Common myeloid progenitor, CD34-positive (primary cell): ENCODE measurements at regions not wholly inside any gene's neighbourhood (a gene's known extent, or its start where the extent isn't known, plus 50 kb on each side); places are given as distances from the start of the nearest gene placed in this dataset.
"Not testable (repeated sequence)": the region's sequence is repeated elsewhere in the genome, so short reads cannot be mapped to it uniquely, and the experiment has no call there.

Experiments used
- CTCF ChIA-PET: fragments of 350-600 bp; sonication (Branson Sonifier 250); formaldehyde crosslinking; loops from one replicate; lab custom pipeline; 2021; ENCODE audit warnings: antibody characterized with exemption; lab: Charles Lee
- POLR2A ChIA-PET: fragments of 350-600 bp; sonication (Branson Sonifier 250); formaldehyde crosslinking; loops from one replicate; lab custom pipeline; 2021; ENCODE audit warnings: antibody characterized with exemption; lab: Charles Lee
- DNase-seq, 3 donors: peaks; one replicate each; pipeline versions ENCODE4 v3.0.0 to v3.0.0-alpha.2; 2013
- H3K27ac ChIP-seq, 2 experiments: 1 replicate in 1 of 2; 2 replicates in 1 of 2; pipeline ENCODE4 v1.7.0; 2013; ENCODE audit warnings: inconsistent platforms in 2 of 2, low read length in 2 of 2, mild to moderate bottlenecking in 2 of 2, low read depth in 1 of 2, moderate library complexity in 1 of 2; ENCODE audit not compliant: severe bottlenecking in 2 of 2, insufficient read depth in 1 of 2, poor library complexity in 1 of 2
- H3K27me3 ChIP-seq, 5 experiments: replicated peaks in 2 of 5; 1 replicate in 3 of 5; 2 replicates in 2 of 5; pipeline versions ENCODE4 v1.6.1 to v1.7.0; 2013; ENCODE audit warnings: low read length in 4 of 5, mild to moderate bottlenecking in 2 of 5, moderate library complexity in 2 of 5, inconsistent platforms in 1 of 5; ENCODE audit not compliant: insufficient read depth in 5 of 5, control insufficient read depth in 4 of 5
- H3K36me3 ChIP-seq, 4 experiments: 1 replicate in 2 of 4; 2 replicates in 2 of 4; pipeline versions ENCODE4 v1.6.1 to v1.7.0; 2013; ENCODE audit warnings: low read length in 3 of 4, control low read depth in 1 of 4, mild to moderate bottlenecking in 1 of 4; ENCODE audit not compliant: control insufficient read depth in 4 of 4, insufficient read depth in 4 of 4
- H3K4me1 ChIP-seq, 4 experiments: 1 replicate in 3 of 4; 2 replicates in 1 of 4; pipeline versions ENCODE4 v1.6.1 to v1.7.1; 2013; ENCODE audit warnings: low read length in 3 of 4, mild to moderate bottlenecking in 3 of 4, control low read depth in 1 of 4, inconsistent platforms in 1 of 4, moderate library complexity in 1 of 4; ENCODE audit not compliant: control insufficient read depth in 4 of 4, insufficient read depth in 4 of 4; ENCODE audit errors: control extremely low read depth in 1 of 4
- H3K4me3 ChIP-seq, 7 experiments: 1 replicate in 4 of 7; 2 replicates in 3 of 7; pipeline versions ENCODE4 v1.5.1 to v1.7.0; 2013; ENCODE audit warnings: mild to moderate bottlenecking in 7 of 7, low read length in 6 of 7, moderate library complexity in 6 of 7, inconsistent platforms in 2 of 7, low read depth in 2 of 7, control low read depth in 1 of 7; ENCODE audit not compliant: insufficient read depth in 4 of 7, control insufficient read depth in 1 of 7; ENCODE audit errors: extremely low read depth in 1 of 7
- H3K9me3 ChIP-seq, 5 experiments: 1 replicate in 4 of 5; 2 replicates in 1 of 5; pipeline versions ENCODE4 v1.6.1 to v1.7.1; 2013; ENCODE audit warnings: low read length in 4 of 5, mild to moderate bottlenecking in 2 of 5, inconsistent platforms in 1 of 5, low read depth in 1 of 5, moderate library complexity in 1 of 5; ENCODE audit not compliant: control insufficient read depth in 4 of 5, insufficient read depth in 2 of 5; ENCODE audit errors: control extremely low read depth in 1 of 5
- WGBS: methylation state at CpG from one replicate; pipeline ENCODE4 v1.1.5; 2013; ENCODE audit not compliant: insufficient coverage; 5-methylcytosine and 5-hydroxymethylcytosine counted together

- ChIA-PET POLR2A (no interaction called here), CTCF (interaction anchor here (1.0 kb wide), 1 partner anchor 16 kb away, joined by 5 read pairs; no protein-coding TSS in a partner anchor)
- Histone ChIP-seq H3K4me3 (no peak overlapping the region), H3K36me3 (no peaks in the 10 kb centered on the region), H3K4me1 (no peaks in the 10 kb centered on the region), H3K27me3 (no peaks in the 10 kb centered on the region), H3K27ac (no peak overlapping the region), H3K9me3 (peaks cover 0 to 14% (median 0%) of the 10 kb centered on the region in 5 experiments)
- 98% methylated on average over 5 of the region's 6 CpGs for WGBS
- no peak for DNase-seq
Measured at GRCh38 chr2:136288249-136288648, 170.3 kb upstream of the CXCR4 start.

GRCh38 chr2:136286423-136286822, 168.5 kb upstream of the CXCR4 start:
- no peaks in the 10 kb centered on the region for H3K27me3 ChIP-seq
- WGBS, result 91% methylated on average over 2 of the region's 3 CpGs
- peak in 1 of 3 donors; percentile 24 for DNase-seq
- no peaks in the 10 kb centered on the region for H3K36me3 ChIP-seq
- H3K9me3 ChIP-seq, result peaks cover 0 to 9% (median 0%) of the 10 kb centered on the region in 5 experiments
- no peak overlapping the region for H3K4me3 ChIP-seq
- no peak overlapping the region for H3K27ac ChIP-seq
- ChIA-PET CTCF (interaction anchor here (1.1 kb wide), 1 partner anchor 90 kb away, joined by 3 read pairs; no protein-coding TSS in a partner anchor), POLR2A (no interaction called here)
- peaks cover 0 to 6% (median 0%) of the 10 kb centered on the region in 4 experiments for H3K4me1 ChIP-seq

GRCh38 chr2:136284226-136285119, 166.5 kb upstream of the CXCR4 start:
- H3K4me3 ChIP-seq, result no peak overlapping the region
- peaks cover 0 to 8% (median 0%) of the 10 kb centered on the region in 4 experiments for H3K4me1 ChIP-seq
- ChIA-PET CTCF (interaction anchor here (0.6 to 1.5 kb wide), 4 partner anchors 19 to 99 kb away, joined by 3 to 5 read pairs (median 4); no protein-coding TSS in a partner anchor), POLR2A (interaction anchor here (0.6 kb wide), 1 partner anchor 113 kb away, joined by 3 read pairs; no protein-coding TSS in a partner anchor)
- WGBS, result 69% methylated on average over 2 of the region's 4 CpGs
- no peaks in the 10 kb centered on the region for H3K36me3 ChIP-seq
- DNase-seq, result no peak
- H3K27me3 ChIP-seq, result no peaks in the 10 kb centered on the region
- no peak overlapping the region for H3K27ac ChIP-seq
- no peaks in the 10 kb centered on the region for H3K9me3 ChIP-seq

- H3K27me3 ChIP-seq, result no peaks in the 10 kb centered on the region
- H3K27ac ChIP-seq, result no peak overlapping the region
- no peaks in the 10 kb centered on the region for H3K36me3 ChIP-seq
- ChIA-PET POLR2A (no interaction called here), CTCF (no interaction called here)
- DNase-seq, result no peak
- H3K4me1 ChIP-seq, result peaks cover 0 to 16% (median 3%) of the 10 kb centered on the region in 4 experiments
- WGBS, result 81% methylated on average over 6 of the region's 6 CpGs
- H3K4me3 ChIP-seq, result no peak overlapping the region
- H3K9me3 ChIP-seq, result no peaks in the 10 kb centered on the region
Measured at GRCh38 chr2:136282251-136282650, 164.3 kb upstream of the CXCR4 start.

- CTCF ChIA-PET, result interaction anchor here (0.8 to 1.3 kb wide), 4 partner anchors 13 to 158 kb away, joined by 3 to 4 read pairs (median 3); no protein-coding TSS in a partner anchor
- Histone ChIP-seq H3K4me1 (peaks cover 0 to 16% (median 3%) of the 10 kb centered on the region in 4 experiments), H3K4me3 (no peak overlapping the region), H3K9me3 (no peaks in the 10 kb centered on the region), H3K27ac (no peak overlapping the region), H3K27me3 (no peaks in the 10 kb centered on the region), H3K36me3 (no peaks in the 10 kb centered on the region)
- POLR2A ChIA-PET, result interaction anchor here (0.6 kb wide), 1 partner anchor 15 kb away, joined by 3 read pairs; no protein-coding TSS in a partner anchor
- DNase-seq, result peak in 2 of 3 donors; percentile 43 to 44
- 67% methylated on average over 11 of the region's 17 CpGs for WGBS
Measured at GRCh38 chr2:136281281-136282114, 163.5 kb upstream of the CXCR4 start.

- H3K4me1 ChIP-seq, CTCF ChIA-PET, POLR2A ChIA-PET, H3K36me3 ChIP-seq, H3K27me3 ChIP-seq, H3K4me3 ChIP-seq, DNase-seq, H3K27ac ChIP-seq: not testable (repeated sequence)
- peaks cover 0 to 15% (median 6%) of the 10 kb centered on the region in 5 experiments for H3K9me3 ChIP-seq
- 90% methylated on average over 4 of the region's 4 CpGs for WGBS
Measured at GRCh38 chr2:136266346-136266745, 148.4 kb upstream of the CXCR4 start.
